Smooth muscle cell (in vitro differentiated cells): ENCODE measurements at regions not wholly inside any gene's neighbourhood (a gene's known extent, or its start where the extent isn't known, plus 50 kb on each side); places are given as distances from the start of the nearest gene placed in this dataset.

Experiments used
- DNase-seq: peaks from one replicate; lab custom pipeline; 2025; ENCODE audit not compliant: unreplicated experiment; lab: John Stamatoyannopoulos, UW
- H2AFZ ChIP-seq: fragments of 200-600 bp; sonication (generic); 2 replicates; pipeline ENCODE4 v1.6.0; 2016; ENCODE audit warnings: antibody characterized with exemption, low read depth, mild to moderate bottlenecking
- H3F3A ChIP-seq: fragments of 200-600 bp; sonication (generic); 2 replicates; pipeline ENCODE4 v1.6.0; 2017; ENCODE audit warnings: antibody characterized with exemption, low read depth
- H3K27ac ChIP-seq: fragments of 200-600 bp; sonication (generic); 2 replicates; pipeline ENCODE4 v1.5.1; 2016; ENCODE audit warnings: low read depth, mild to moderate bottlenecking
- H3K27me3 ChIP-seq: fragments of 200-600 bp; sonication (generic); 2 replicates; pipeline ENCODE4 v1.6.1; 2016; ENCODE audit warnings: low read depth, mild to moderate bottlenecking
- H3K36me3 ChIP-seq: fragments of 200-600 bp; sonication (generic); 2 replicates; pipeline ENCODE4 v1.5.1; 2016; ENCODE audit warnings: low read depth
- H3K4me1 ChIP-seq: fragments of 200-600 bp; sonication (generic); 2 replicates; pipeline ENCODE4 v1.5.1; 2016; ENCODE audit warnings: low read depth
- H3K4me2 ChIP-seq: fragments of 200-600 bp; sonication (generic); 2 replicates; pipeline ENCODE4 v1.6.0; 2016; ENCODE audit warnings: mild to moderate bottlenecking
- H3K4me3 ChIP-seq: fragments of 200-600 bp; sonication (generic); 2 replicates; pipeline ENCODE4 v1.5.1; 2016; ENCODE audit warnings: mild to moderate bottlenecking
- H3K79me2 ChIP-seq: fragments of 200-600 bp; sonication (generic); 2 replicates; pipeline ENCODE4 v1.6.0; 2016; ENCODE audit warnings: low read depth, mild to moderate bottlenecking
- H3K9ac ChIP-seq: fragments of 200-600 bp; sonication (generic); 2 replicates; pipeline ENCODE4 v1.6.0; 2016; ENCODE audit warnings: low read depth
- H3K9me3 ChIP-seq: fragments of 200-600 bp; sonication (generic); replicated peaks from 2 replicates; pipeline ENCODE4 v1.5.1; 2016; ENCODE audit warnings: low read depth
- H4K20me1 ChIP-seq: fragments of 200-600 bp; sonication (generic); 2 replicates; pipeline ENCODE4 v1.6.0; 2016; ENCODE audit warnings: low read depth
- CTCF ChIP-seq: fragments of 200-600 bp; sonication (generic); IDR thresholded peaks from 2 replicates; pipeline ENCODE4 v1.5.1; 2017; ENCODE audit warnings: borderline replicate concordance, mild to moderate bottlenecking, antibody characterized with exemption; ENCODE audit not compliant: insufficient read depth, poor library complexity, severe bottlenecking
- WGBS: methylation state at CpG from one replicate; pipeline ENCODE4 v1.1.7; 2016; ENCODE audit warnings: low lambda C conversion rate; 5-methylcytosine and 5-hydroxymethylcytosine counted together

- no peak for TF ChIP-seq CTCF
Measured at GRCh38 chr14:83556065-83556464, 1973.9 kb upstream of the FLRT2 start.

GRCh38 chr14:83556746-83557453 is 1973.0 kb upstream of the FLRT2 start:
- no peaks in the 10 kb centered on the region for H3K9me3 ChIP-seq
- no peak overlapping the region for H3K4me3 ChIP-seq
- H3K4me2 ChIP-seq = no peak overlapping the region
- no peak for DNase-seq
- no peak overlapping the region for H3K27ac ChIP-seq
- no peak overlapping the region for H2AFZ ChIP-seq
- H3K4me1 ChIP-seq = no peaks in the 10 kb centered on the region
- H3K79me2 ChIP-seq = no peaks in the 10 kb centered on the region
- no peaks in the 10 kb centered on the region for H4K20me1 ChIP-seq
- no peaks in the 10 kb centered on the region for H3F3A ChIP-seq
- no peak for TF ChIP-seq CTCF
- no peaks in the 10 kb centered on the region for H3K36me3 ChIP-seq
- no peak overlapping the region for H3K9ac ChIP-seq
- no peaks in the 10 kb centered on the region for H3K27me3 ChIP-seq
- WGBS = 97% methylated on average over 9 of the region's 9 CpGs

More at GRCh38 chr14:83556065-83556464, 1973.9 kb upstream of the FLRT2 start:
- H3K4me2 ChIP-seq = no peak overlapping the region
- no peak for DNase-seq
- H3K9ac ChIP-seq = no peak overlapping the region
- no peaks in the 10 kb centered on the region for H3K4me1 ChIP-seq
- no peaks in the 10 kb centered on the region for H3K27me3 ChIP-seq
- no peak overlapping the region for H3K4me3 ChIP-seq
- no peaks in the 10 kb centered on the region for H3K79me2 ChIP-seq
- no peaks in the 10 kb centered on the region for H4K20me1 ChIP-seq
- no peak overlapping the region for H2AFZ ChIP-seq
- no peak overlapping the region for H3K27ac ChIP-seq
- H3K9me3 ChIP-seq = no peaks in the 10 kb centered on the region
- WGBS = 74% methylated on average over 2 of the region's 2 CpGs
- no peaks in the 10 kb centered on the region for H3F3A ChIP-seq
- no peaks in the 10 kb centered on the region for H3K36me3 ChIP-seq

- Histone ChIP-seq H3K27me3 (no peaks in the 10 kb centered on the region), H3K9ac (no peak overlapping the region), H3K9me3 (no peaks in the 10 kb centered on the region), H2AFZ (no peak overlapping the region), H4K20me1 (no peaks in the 10 kb centered on the region), H3K36me3 (no peaks in the 10 kb centered on the region), H3K27ac (no peak overlapping the region), H3K4me1 (no peaks in the 10 kb centered on the region), H3K4me2 (no peak overlapping the region), H3F3A (no peaks in the 10 kb centered on the region), H3K4me3 (no peak overlapping the region), H3K79me2 (no peaks in the 10 kb centered on the region)
- TF ChIP-seq CTCF = no peak
- DNase-seq = no peak
Measured at GRCh38 chr14:83558946-83559345, 1971.0 kb upstream of the FLRT2 start.

- TF ChIP-seq CTCF = no peak
- H3K4me3 ChIP-seq = no peak overlapping the region
- H3K27ac ChIP-seq = no peak overlapping the region
- no peak overlapping the region for H2AFZ ChIP-seq
- DNase-seq = no peak
- no peaks in the 10 kb centered on the region for H3K4me1 ChIP-seq
- H3F3A ChIP-seq = no peaks in the 10 kb centered on the region
- no peaks in the 10 kb centered on the region for H3K79me2 ChIP-seq
- no peaks in the 10 kb centered on the region for H3K9me3 ChIP-seq
- H3K36me3 ChIP-seq = no peaks in the 10 kb centered on the region
- no peaks in the 10 kb centered on the region for H4K20me1 ChIP-seq
- no peak overlapping the region for H3K9ac ChIP-seq
- no peak overlapping the region for H3K4me2 ChIP-seq
- no peaks in the 10 kb centered on the region for H3K27me3 ChIP-seq
Measured at GRCh38 chr14:83559721-83560120, 1970.2 kb upstream of the FLRT2 start.
